Mesodermal cell (in vitro differentiated cells): ENCODE measurements at regions not wholly inside any gene's neighbourhood (a gene's known extent, or its start where the extent isn't known, plus 50 kb on each side); places are given as distances from the start of the nearest gene placed in this dataset.
"Not testable (repeated sequence)": the region's sequence is repeated elsewhere in the genome, so short reads cannot be mapped to it uniquely, and the experiment has no call there.

Source experiments
- H3K27ac ChIP-seq: 2 replicates; pipeline ENCODE4 v1.7.0; 2013; ENCODE audit warnings: mild to moderate bottlenecking, low read depth, low read length, moderate library complexity; ENCODE audit not compliant: severe bottlenecking
- H3K36me3 ChIP-seq: 2 replicates; pipeline ENCODE4 v1.7.1; 2013; ENCODE audit warnings: mild to moderate bottlenecking, low read length, moderate library complexity; ENCODE audit not compliant: control insufficient read depth, insufficient read depth
- H3K4me1 ChIP-seq: one replicate; pipeline ENCODE4 v1.7.1; 2013; ENCODE audit warnings: mild to moderate bottlenecking, low read length; ENCODE audit not compliant: insufficient read depth, control insufficient read depth, poor library complexity, severe bottlenecking
- H3K4me3 ChIP-seq: 2 replicates; pipeline ENCODE4 v1.7.0; 2013; ENCODE audit warnings: low read length, control low read depth, mild to moderate bottlenecking; ENCODE audit not compliant: insufficient read depth, poor library complexity, severe bottlenecking; ENCODE audit errors: extremely low read depth
- H3K9me3 ChIP-seq: 2 replicates; pipeline ENCODE4 v1.7.1; 2013; ENCODE audit warnings: mild to moderate bottlenecking, low read length, moderate library complexity; ENCODE audit not compliant: control insufficient read depth
- WGBS, 2 experiments: methylation state at CpG; one replicate each; pipeline ENCODE4 v1.1.5; 2013; ENCODE audit warnings: missing lambda C conversion rate in 2 of 2; ENCODE audit not compliant: insufficient coverage in 2 of 2; 5-methylcytosine and 5-hydroxymethylcytosine counted together

DNA sequence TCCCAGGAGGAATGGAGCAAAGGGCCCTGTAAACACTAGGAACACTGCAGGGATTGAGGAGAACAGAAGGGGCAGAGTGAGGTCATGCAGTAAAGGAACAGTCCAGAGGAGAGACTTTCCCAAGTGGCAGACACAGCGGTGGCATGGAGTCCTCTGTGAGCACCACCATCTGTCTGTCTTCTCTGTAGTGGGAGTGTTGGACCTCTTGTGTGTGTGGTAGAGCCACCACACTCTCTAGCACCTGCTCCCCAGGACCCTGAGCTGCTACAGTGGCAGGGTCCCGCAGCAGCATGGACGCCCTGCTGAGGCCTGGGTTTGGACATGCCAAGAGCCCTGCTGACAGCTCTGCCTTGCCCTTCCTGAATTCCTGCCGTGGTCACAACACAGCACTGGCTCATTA lies 75.7 kb upstream of the LARP1 start:
- Histone ChIP-seq H3K27ac (no peak overlapping the region), H3K4me1 (peaks cover 6% of the 10 kb centered on the region), H3K9me3 (no peaks in the 10 kb centered on the region), H3K36me3 (no peaks in the 10 kb centered on the region), H3K4me3 (no peak overlapping the region)
- 92 to 98% methylated on average over 3 to 4 of the region's 4 CpGs for WGBS, 2 experiments

DNA sequence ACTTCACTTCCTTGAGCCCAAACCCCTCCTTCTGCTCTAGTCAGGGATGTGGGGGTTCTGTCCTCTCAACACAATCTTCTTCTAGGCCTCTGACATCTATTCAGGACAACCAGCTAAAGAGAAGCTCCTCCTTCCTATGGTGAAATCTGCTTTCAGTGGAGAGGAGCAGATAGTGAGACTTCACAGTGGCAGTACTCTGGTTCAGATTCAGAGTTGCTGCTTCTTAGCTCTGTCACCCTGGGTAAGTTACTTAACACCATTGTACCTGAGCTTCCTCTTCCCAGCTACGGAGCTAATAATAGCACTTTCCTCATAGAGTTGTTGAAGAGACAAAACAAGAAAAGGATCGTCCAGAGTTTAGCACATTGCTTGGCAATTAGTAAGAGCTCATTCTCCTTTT lies 77.3 kb upstream of the LARP1 start:
- 10% methylated on average over 2 of the region's 2 CpGs; no CpG with 5 or more reads in 1 of the 2 experiments for WGBS, 2 experiments
- H3K27ac ChIP-seq, result peak overlapping the region; percentile 23
- no peaks in the 10 kb centered on the region for H3K9me3 ChIP-seq

DNA sequence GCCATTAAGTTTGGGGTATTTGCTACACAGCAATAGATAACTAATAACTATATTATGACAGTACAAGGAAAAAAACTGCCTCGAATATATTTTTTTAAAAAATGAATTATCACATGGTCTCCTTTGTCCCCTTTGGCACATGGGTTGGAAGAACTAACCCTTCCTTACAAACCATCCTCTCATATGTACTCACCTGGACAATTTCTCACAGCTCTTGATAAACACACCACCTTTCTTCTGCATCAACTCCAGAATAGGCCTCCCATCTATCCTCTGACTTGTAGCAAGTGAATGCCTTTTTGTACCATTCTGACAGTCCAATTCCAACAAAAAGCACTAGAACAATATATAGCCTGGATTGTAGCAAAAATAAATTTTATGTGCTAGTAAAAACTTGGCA lies 78.7 kb upstream of the LARP1 start:
- Histone ChIP-seq H3K36me3 (no peaks in the 10 kb centered on the region), H3K27ac (no peak overlapping the region), H3K4me1 (no peaks in the 10 kb centered on the region), H3K4me3 (no peak overlapping the region), H3K9me3 (no peaks in the 10 kb centered on the region)
- WGBS, 2 experiments, result no CpG with 5 or more reads among the region's 1 CpG

More for the DNA sequence above, 77.3 kb upstream of the LARP1 start:
- no peak overlapping the region for H3K4me3 ChIP-seq
- H3K36me3 ChIP-seq, result no peaks in the 10 kb centered on the region
- peaks cover 3% of the 10 kb centered on the region for H3K4me1 ChIP-seq

DNA sequence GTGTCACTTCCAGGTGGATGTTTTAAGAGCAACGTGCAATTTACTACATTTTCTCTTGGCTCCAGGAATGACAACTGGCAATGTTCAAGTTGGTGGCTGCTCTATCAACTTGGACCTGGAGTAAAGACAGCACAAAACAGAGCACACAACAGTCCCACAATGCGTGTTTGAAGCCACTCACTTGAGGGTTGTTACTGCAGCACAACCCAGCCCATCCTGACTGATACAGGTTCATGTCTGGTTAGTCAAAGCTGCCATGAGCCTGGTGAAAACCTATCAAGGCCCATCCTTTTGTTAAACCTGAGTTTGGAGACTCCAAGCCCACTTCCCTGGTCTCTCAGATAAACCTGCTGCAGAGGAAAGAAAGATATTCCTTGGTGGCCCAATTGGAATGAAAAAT lies 81.1 kb upstream of the LARP1 start:
- 93 to 94% methylated on average over 2 of the region's 2 CpGs for WGBS, 2 experiments
- H3K27ac ChIP-seq, result no peak overlapping the region
- no peaks in the 10 kb centered on the region for H3K9me3 ChIP-seq
- no peak overlapping the region for H3K4me3 ChIP-seq
- H3K36me3 ChIP-seq, result no peaks in the 10 kb centered on the region
- no peaks in the 10 kb centered on the region for H3K4me1 ChIP-seq

DNA sequence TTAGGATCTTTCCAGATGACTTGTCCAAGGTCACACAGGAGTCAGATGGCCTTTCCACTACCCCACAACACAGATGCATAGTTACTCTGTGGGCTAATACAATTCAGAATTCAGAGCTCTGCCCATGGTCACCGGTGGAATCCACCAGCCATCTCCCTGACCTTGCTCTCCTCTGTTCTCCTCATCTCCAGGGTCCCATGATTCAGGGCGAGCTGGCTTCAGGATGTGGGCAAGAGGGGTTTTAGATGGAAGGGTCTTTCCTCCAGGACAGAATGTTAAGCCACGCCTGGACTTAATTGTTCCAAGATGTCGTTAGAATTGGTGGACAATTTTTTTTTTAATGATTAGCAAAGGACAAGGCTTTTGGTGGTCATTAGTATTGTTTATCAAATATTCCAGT lies 81.7 kb upstream of the LARP1 start:
- 88 to 100% methylated on average over 1 of the region's 4 CpGs for WGBS, 2 experiments
- Histone ChIP-seq H3K9me3 (no peaks in the 10 kb centered on the region), H3K36me3 (no peaks in the 10 kb centered on the region), H3K27ac (no peak overlapping the region), H3K4me3 (no peak overlapping the region), H3K4me1 (no peaks in the 10 kb centered on the region)

DNA sequence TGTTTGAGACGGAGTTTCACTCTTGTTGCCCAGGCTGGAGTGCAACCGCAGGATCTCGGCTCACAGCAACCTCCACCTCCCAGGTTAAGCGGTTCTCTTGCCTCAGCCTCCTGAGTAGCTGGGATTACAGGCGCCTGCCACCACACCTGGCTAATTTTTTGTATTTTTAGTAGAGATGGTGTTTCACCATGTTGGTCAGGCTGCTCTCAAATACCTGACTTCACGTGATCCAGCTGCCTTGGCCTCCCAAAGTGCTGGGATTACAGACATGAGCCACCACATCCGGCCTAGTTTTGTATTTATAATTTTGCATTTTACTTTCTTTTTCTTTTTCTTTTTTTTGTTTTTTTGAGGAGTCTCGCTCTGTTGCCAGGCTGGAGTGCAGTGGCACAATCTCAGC lies 85.3 kb upstream of the LARP1 start:
- not testable (repeated sequence) for H3K4me3 ChIP-seq
- 81 to 96% methylated on average over 3 to 5 of the region's 8 CpGs for WGBS, 2 experiments

DNA sequence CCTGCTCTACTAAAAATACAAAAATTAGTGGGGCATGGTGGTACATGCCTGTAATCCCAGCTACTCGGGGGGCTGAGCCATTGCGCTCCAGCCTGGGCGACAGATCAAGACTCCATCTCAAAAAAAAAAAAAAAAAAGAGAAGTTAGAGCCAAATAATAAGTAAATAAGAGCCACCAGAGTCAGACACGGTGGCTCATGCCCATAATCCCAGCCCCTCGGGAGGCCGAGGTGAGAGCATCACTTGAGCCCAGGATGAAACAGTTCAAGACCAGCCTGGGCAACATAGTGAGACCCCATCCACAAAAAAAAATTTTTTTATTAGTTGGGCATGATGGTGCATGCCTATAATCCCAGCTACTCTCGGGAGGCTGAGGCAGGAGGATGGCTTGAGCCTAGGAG lies 85.8 kb upstream of the LARP1 start:
- H3K4me3 ChIP-seq, result no peak overlapping the region
- H3K36me3 ChIP-seq, result no peaks in the 10 kb centered on the region
- no peaks in the 10 kb centered on the region for H3K4me1 ChIP-seq
- H3K9me3 ChIP-seq, result peaks cover 17% of the 10 kb centered on the region
- 85% methylated on average over 4 of the region's 7 CpGs; no CpG with 5 or more reads in 1 of the 2 experiments for WGBS, 2 experiments
- no peak overlapping the region for H3K27ac ChIP-seq

More for the DNA sequence above, 85.3 kb upstream of the LARP1 start:
- not testable (repeated sequence) for H3K36me3 ChIP-seq, H3K4me1 ChIP-seq, H3K27ac ChIP-seq
- peaks cover 13% of the 10 kb centered on the region for H3K9me3 ChIP-seq

DNA sequence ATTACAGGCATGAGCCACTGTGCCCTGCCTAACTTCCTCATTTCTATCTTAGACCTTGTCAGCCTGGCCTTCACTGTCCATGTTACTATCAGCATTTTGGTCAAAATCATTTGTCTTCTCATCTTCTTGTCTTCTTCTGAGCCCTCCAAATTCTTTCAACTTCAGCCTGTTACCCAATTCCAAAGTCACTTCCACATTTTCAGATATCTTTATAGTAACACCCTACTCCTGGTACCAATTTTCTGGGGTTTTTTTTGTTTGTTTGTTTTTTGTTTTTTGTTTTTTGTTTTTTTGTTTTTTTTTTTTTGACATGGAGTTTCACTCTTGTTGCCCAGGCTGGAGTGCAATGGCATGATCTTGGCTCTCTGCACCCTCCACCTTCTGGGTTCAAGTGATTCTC lies 90.3 kb upstream of the LARP1 start:
- Histone ChIP-seq H3K4me3 (no peak overlapping the region), H3K27ac (no peak overlapping the region), H3K36me3 (no peaks in the 10 kb centered on the region), H3K4me1 (no peaks in the 10 kb centered on the region), H3K9me3 (peaks cover 17% of the 10 kb centered on the region)

DNA sequence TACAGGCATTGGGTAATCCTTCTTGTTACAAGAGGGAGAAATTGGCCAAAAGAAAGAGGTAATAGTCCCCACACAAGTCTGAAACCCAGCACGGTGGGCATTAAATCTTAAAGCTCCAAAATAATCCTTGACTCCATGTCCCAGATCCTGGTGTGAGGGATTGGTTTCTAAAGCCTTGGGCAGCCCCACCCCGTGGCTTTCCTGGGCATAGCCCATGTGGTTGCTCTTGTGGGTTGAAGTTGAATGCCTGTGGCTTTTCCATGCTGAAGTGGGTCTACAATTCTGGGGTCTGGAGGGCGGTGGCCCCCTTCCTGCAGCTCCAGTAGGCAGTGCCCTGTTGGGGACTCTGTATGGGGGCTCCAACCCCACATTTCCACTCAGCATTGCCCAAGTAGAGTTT lies 91.8 kb upstream of the LARP1 start:
- Histone ChIP-seq H3K36me3 (no peaks in the 10 kb centered on the region), H3K27ac (no peak overlapping the region), H3K4me1 (no peaks in the 10 kb centered on the region), H3K4me3 (no peak overlapping the region), H3K9me3 (peaks cover 17% of the 10 kb centered on the region)
- WGBS, 2 experiments, result 82 to 83% methylated on average over 1 to 3 of the region's 3 CpGs

DNA sequence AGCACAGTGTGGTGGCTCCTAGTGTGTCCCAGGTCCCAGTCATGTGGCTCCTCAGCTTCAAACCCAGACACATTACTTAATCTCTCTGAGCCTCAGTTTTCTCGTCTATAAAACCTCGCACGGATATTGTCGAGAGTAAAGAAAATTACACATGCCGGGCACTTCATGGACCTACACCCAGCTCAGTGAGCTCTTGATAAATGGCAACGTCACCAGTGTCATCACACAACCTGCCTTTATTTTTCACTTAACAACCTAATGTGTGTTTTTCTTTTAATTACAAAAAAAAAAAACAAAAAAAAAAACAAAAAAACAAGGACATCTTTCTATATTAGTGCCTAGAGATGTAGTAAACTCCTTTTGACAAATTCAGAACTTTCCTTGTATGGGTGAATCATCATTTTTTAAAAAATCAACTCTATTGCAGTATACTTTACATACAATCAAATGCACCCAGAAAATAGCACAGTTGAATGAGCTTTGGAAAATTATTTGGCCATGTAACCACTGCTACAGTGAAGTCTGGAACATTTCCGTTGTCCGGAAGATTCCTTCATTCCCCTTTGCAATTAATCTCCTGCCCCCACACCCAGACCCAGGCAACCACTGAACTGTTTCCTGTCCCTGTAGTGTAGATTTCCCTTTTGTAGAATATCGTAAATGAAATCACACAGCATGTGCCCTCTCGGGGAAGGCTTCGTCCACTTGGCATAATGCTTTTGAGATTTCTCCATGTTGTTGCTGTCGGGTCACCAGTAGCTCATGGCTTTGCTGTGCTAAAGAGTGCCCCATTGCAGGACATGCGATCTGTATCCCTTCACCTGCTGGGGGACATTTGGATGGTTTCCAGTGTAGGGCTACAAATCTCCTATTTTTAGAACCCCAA lies 100.4 kb upstream of the LARP1 start:
- 92 to 97% methylated on average over 11 to 12 of the region's 13 CpGs for WGBS, 2 experiments
- no peak overlapping the region for H3K27ac ChIP-seq
- H3K4me1 ChIP-seq, result peaks cover 3% of the 10 kb centered on the region
- no peaks in the 10 kb centered on the region for H3K36me3 ChIP-seq
- H3K9me3 ChIP-seq, result no peaks in the 10 kb centered on the region
- no peak overlapping the region for H3K4me3 ChIP-seq

DNA sequence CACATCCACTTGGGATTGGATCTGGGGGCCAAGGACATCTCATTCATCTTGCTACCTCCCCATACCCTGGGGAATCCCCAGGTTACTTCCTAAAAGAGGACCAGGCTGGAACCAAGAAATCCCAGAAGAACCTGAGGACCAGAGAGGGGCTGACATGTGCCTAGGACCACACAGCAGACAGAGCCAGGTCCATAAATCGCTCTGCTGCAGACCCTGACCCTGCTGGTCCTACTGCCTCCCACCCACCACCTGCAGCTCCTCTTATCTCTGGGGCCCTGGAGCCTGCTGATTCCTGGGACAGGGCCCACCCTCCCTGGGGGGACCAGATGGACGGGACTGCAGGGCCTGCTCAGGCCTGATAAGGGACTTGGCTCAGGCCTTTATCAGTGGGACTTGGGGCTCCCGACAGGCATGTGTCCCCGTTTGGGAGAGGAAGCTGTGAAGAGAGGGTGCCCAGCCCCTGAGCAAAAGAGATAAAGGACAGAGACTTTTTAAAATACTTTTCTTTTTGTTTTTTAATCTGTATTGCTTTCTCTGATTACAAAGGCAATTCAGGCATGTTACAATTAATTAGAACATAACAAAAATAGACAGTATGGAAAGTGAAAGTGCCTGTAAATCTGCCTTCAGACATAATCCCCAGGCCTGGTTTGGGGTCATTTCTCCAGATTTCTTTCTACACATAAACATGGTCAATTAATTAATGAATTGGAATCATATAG lies 101.3 kb upstream of the LARP1 start:
- Histone ChIP-seq H3K36me3 (no peaks in the 10 kb centered on the region), H3K27ac (no peak overlapping the region), H3K4me3 (no peak overlapping the region), H3K9me3 (no peaks in the 10 kb centered on the region), H3K4me1 (peaks cover 3% of the 10 kb centered on the region)
- 13 to 61% methylated on average over 1 to 2 of the region's 4 CpGs for WGBS, 2 experiments
